ENCODE measurements at regions not wholly inside any gene's neighbourhood (a gene's known extent, or its start where the extent isn't known, plus 50 kb on each side); places are given as distances from the start of the nearest gene placed in this dataset.
A peak's percentile ranks its signal among the peaks of the same experiment; 100 is the strongest.

- Histone ChIP-seq H3K27ac (ENCODE audit: extremely low read depth, low read depth, low read length) (peak overlapping the region; percentile 37; the same call in 2 of the 3 replicates), H3K4me2 (ENCODE audit: insufficient read depth, low read length) (no peak overlapping the region; the same call in 1 of the 2 replicates), H3K79me2 (ENCODE audit: control insufficient read depth, insufficient read depth, low read length) (no peaks in the 10 kb centered on the region), H2AFZ (ENCODE audit: low read depth, low read length) (no peak overlapping the region), H3K4me3 (no peak overlapping the region), H3K27me3 (ENCODE audit: control insufficient read depth in 2 of 2, insufficient read depth in 2 of 2, low read length in 2 of 2) (no peaks in the 10 kb centered on the region), H3K9ac (ENCODE audit: insufficient read depth in 1 of 2, low read depth in 2 of 2, low read length in 2 of 2) (no peak overlapping the region), H4K20me1 (replicated peaks; ENCODE audit: control insufficient read depth, insufficient read depth, low read length) (no peaks in the 10 kb centered on the region), H3K4me1 (replicated peaks in 1 of 2; ENCODE audit: control insufficient read depth in 2 of 2, insufficient read depth in 2 of 2, low read length in 2 of 2) (peaks cover 0 to 5% of the 10 kb centered on the region in 2 experiments; a peak in 2 of 5 replicates), H3K36me3 (ENCODE audit: control insufficient read depth, insufficient read depth, low read length) (no peaks in the 10 kb centered on the region), H3K9me3 (replicated peaks; ENCODE audit: control insufficient read depth, insufficient read depth, low read depth, low read length) (no peaks in the 10 kb centered on the region), H3K9me1 (ENCODE audit: control insufficient read depth, insufficient read depth, low read length) (no peaks in the 10 kb centered on the region)
- ChIA-PET CTCF (ENCODE audit: low intra/inter-chr PET ratio) (no interaction called here), POLR2A (interaction anchor here (1.6 kb wide), 1 partner anchor 17 kb away, joined by 5 read pairs; no protein-coding TSS in a partner anchor)
- ATAC-seq (peak; percentile 75), FAIRE-seq (peak; percentile 66), DNase-seq (ENCODE audit: extremely low read depth in 1 of 4, low spot score in 3 of 4) (peak in 3 of 4 experiments; percentile 26 to 69 (median 50))
- BruUV-seq (replicated peaks): no TSS peak
- WGBS (ENCODE audit: insufficient coverage, low coverage, missing lambda C conversion rate): 64% methylated on average over 4 of the region's 4 CpGs
- intact Hi-C loops (cut with micrococcal nuclease) (no loop called here), in situ Hi-C loops (cut with MboI) (no loop called here)
- TF ChIP-seq, protein P1, sequence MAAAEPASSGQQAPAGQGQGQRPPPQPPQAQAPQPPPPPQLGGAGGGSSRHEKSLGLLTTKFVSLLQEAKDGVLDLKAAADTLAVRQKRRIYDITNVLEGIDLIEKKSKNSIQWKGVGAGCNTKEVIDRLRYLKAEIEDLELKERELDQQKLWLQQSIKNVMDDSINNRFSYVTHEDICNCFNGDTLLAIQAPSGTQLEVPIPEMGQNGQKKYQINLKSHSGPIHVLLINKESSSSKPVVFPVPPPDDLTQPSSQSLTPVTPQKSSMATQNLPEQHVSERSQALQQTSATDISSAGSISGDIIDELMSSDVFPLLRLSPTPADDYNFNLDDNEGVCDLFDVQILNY (CRISPR knock-in tag; IDR thresholded peaks at IDR 0.05): no peak
- no peak for TF ChIP-seq ZFP30 (CRISPR knock-in tag; IDR thresholded peaks at IDR 0.05; ENCODE audit: borderline replicate concordance)
- peak; percentile 87 for TF ChIP-seq MEIS2 (IDR thresholded peaks at IDR 0.05; ENCODE audit: partially characterized antibody)
- no peak for TF ChIP-seq MBD2 (IDR thresholded peaks at IDR 0.05; ENCODE audit: borderline replicate concordance, low read depth)
- no peak for TF ChIP-seq HDAC3 (IDR thresholded peaks at IDR 0.05; ENCODE audit: borderline replicate concordance, partially characterized antibody)
- TF ChIP-seq SMC3 (conservative IDR thresholded peaks at IDR 0.05; ENCODE audit: insufficient read depth, low read depth, low read length): no peak
- TF ChIP-seq, protein P2, sequence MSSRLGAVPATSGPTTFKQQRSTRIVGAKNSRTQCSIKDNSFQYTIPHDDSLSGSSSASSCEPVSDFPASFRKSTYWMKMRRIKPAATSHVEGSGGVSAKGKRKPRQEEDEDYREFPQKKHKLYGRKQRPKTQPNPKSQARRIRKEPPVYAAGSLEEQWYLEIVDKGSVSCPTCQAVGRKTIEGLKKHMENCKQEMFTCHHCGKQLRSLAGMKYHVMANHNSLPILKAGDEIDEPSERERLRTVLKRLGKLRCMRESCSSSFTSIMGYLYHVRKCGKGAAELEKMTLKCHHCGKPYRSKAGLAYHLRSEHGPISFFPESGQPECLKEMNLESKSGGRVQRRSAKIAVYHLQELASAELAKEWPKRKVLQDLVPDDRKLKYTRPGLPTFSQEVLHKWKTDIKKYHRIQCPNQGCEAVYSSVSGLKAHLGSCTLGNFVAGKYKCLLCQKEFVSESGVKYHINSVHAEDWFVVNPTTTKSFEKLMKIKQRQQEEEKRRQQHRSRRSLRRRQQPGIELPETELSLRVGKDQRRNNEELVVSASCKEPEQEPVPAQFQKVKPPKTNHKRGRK (tag; IDR thresholded peaks at IDR 0.05): no peak
- TF ChIP-seq, protein P3, sequence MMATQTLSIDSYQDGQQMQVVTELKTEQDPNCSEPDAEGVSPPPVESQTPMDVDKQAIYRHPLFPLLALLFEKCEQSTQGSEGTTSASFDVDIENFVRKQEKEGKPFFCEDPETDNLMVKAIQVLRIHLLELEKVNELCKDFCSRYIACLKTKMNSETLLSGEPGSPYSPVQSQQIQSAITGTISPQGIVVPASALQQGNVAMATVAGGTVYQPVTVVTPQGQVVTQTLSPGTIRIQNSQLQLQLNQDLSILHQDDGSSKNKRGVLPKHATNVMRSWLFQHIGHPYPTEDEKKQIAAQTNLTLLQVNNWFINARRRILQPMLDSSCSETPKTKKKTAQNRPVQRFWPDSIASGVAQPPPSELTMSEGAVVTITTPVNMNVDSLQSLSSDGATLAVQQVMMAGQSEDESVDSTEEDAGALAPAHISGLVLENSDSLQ (IDR thresholded peaks at IDR 0.05): no peak
- no peak for TF ChIP-seq GABPB2 (CRISPR knock-in tag; conservative IDR thresholded peaks at IDR 0.05)
- TF ChIP-seq, protein P4, sequence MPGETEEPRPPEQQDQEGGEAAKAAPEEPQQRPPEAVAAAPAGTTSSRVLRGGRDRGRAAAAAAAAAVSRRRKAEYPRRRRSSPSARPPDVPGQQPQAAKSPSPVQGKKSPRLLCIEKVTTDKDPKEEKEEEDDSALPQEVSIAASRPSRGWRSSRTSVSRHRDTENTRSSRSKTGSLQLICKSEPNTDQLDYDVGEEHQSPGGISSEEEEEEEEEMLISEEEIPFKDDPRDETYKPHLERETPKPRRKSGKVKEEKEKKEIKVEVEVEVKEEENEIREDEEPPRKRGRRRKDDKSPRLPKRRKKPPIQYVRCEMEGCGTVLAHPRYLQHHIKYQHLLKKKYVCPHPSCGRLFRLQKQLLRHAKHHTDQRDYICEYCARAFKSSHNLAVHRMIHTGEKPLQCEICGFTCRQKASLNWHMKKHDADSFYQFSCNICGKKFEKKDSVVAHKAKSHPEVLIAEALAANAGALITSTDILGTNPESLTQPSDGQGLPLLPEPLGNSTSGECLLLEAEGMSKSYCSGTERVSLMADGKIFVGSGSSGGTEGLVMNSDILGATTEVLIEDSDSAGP (CRISPR knock-in tag; IDR thresholded peaks at IDR 0.05): no peak
- 0 out of 2 replicates have a peak, but pooled peaks have one; percentile 46 for TF ChIP-seq KLF16 (IDR thresholded peaks at IDR 0.05)
- TF ChIP-seq TRIM28 (IDR thresholded peaks at IDR 0.05): no peak
- TF ChIP-seq STAT5A (IDR thresholded peaks at IDR 0.05; ENCODE audit: borderline replicate concordance, low read length): peak; percentile 49; the same call in 1 of the 2 replicates
- TF ChIP-seq GTF2B (IDR thresholded peaks at IDR 0.05; ENCODE audit: extremely low read depth, insufficient read length): no peak
- no peak for TF ChIP-seq HMG20B (CRISPR knock-in tag; IDR thresholded peaks at IDR 0.05)
- no peak for TF ChIP-seq FOXK2 (conservative IDR thresholded peaks at IDR 0.05 in 1 of 2, IDR thresholded peaks at IDR 0.05 in 1 of 2; ENCODE audit: low read depth in 2 of 2)
Measured at GRCh38 chr2:186927185-186927866, 78.4 kb upstream of the ZSWIM2 start.

Data from K562 (cell line).